H1 (cell line): ENCODE measurements at regions not wholly inside any gene's neighbourhood (a gene's known extent, or its start where the extent isn't known, plus 50 kb on each side); places are given as distances from the start of the nearest gene placed in this dataset.

Source experiments
- CTCF ChIA-PET: fragments of 300-600 bp; sonication (Branson Sonifier 250); formaldehyde crosslinking; loops from one replicate; lab custom pipeline; 2021; ENCODE audit not compliant: partially characterized antibody; lab: Charles Lee
- POLR2A ChIA-PET: fragments of 300-600 bp; sonication (Branson Sonifier 250); formaldehyde crosslinking; loops from one replicate; lab custom pipeline; 2021; ENCODE audit warnings: inconsistent platforms; ENCODE audit not compliant: partially characterized antibody; lab: Charles Lee
- DNase-seq, 2 experiments: peaks; one replicate each; pipeline versions ENCODE4 v3.0.0 to v3.0.0-alpha.2; 2010 to 2022; ENCODE audit warnings: low spot score in 2 of 2, low read depth in 1 of 2, mixed read lengths in 1 of 2
- FAIRE-seq: peaks from 2 replicates; lab custom pipeline; 2011; peaks lifted over from hg19 to GRCh38; lab: Jason Lieb, UNC
- H2AFZ ChIP-seq: 2 replicates; pipeline ENCODE4 v1.8.1; 2012; ENCODE audit warnings: low read length, inconsistent platforms
- H2AK5ac ChIP-seq: 2 replicates; pipeline ENCODE4 v1.6.1; 2013; ENCODE audit warnings: low read depth, low read length
- H2BK120ac ChIP-seq: replicated peaks from 2 replicates; pipeline ENCODE3; 2013; ENCODE audit warnings: low read depth, low read length, inconsistent platforms
- H2BK12ac ChIP-seq: 2 replicates; pipeline ENCODE4 v1.6.1; 2013; ENCODE audit warnings: low read depth, low read length
- H2BK15ac ChIP-seq: 2 replicates; pipeline ENCODE4 v1.6.1; 2013; ENCODE audit warnings: low read length
- H2BK20ac ChIP-seq: 2 replicates; pipeline ENCODE4 v1.6.1; 2013; ENCODE audit warnings: low read length
- H2BK5ac ChIP-seq: 2 replicates; pipeline ENCODE4 v1.6.1; 2013; ENCODE audit warnings: low read depth, low read length
- H3K14ac ChIP-seq: 2 replicates; pipeline ENCODE4 v1.6.1; 2013; ENCODE audit warnings: inconsistent platforms; ENCODE audit not compliant: insufficient read length
- H3K18ac ChIP-seq: 2 replicates; pipeline ENCODE4 v1.6.1; 2013; ENCODE audit warnings: low read length; ENCODE audit errors: extremely low read depth
- H3K23ac ChIP-seq: 2 replicates; pipeline ENCODE4 v1.6.1; 2013; ENCODE audit warnings: inconsistent platforms; ENCODE audit not compliant: insufficient read length
- H3K23me2 ChIP-seq: 2 replicates; pipeline ENCODE4 v1.6.1; 2013; ENCODE audit warnings: low read depth, low read length
- H3K27ac ChIP-seq: 2 replicates; pipeline ENCODE4 v1.6.1; 2011; ENCODE audit warnings: low read depth, low read length, inconsistent platforms
- H3K27me3 ChIP-seq, 4 experiments: replicated peaks in 1 of 4; 1 replicate in 1 of 4; 2 replicates in 3 of 4; pipeline versions ENCODE4 v1.6.1 to v1.8.1; 2011 to 2013; ENCODE audit warnings: low read length in 3 of 4, mild to moderate bottlenecking in 3 of 4, inconsistent platforms in 2 of 4, mixed read lengths in 2 of 4, moderate library complexity in 1 of 4; ENCODE audit not compliant: control insufficient read depth in 3 of 4, insufficient read depth in 3 of 4; ENCODE audit errors: extremely low read depth in 1 of 4
- H3K36me3 ChIP-seq, 4 experiments: 2 replicates each; pipeline versions ENCODE4 v1.6.1 to v1.8.1; 2011 to 2013; ENCODE audit warnings: mild to moderate bottlenecking in 4 of 4, low read length in 3 of 4, moderate library complexity in 2 of 4, control low read depth in 1 of 4, inconsistent platforms in 1 of 4; ENCODE audit not compliant: insufficient read depth in 4 of 4, control insufficient read depth in 2 of 4
- H3K4ac ChIP-seq: replicated peaks from 2 replicates; pipeline ENCODE3; 2013; ENCODE audit warnings: low read length, low read depth, mixed read lengths, inconsistent platforms; ENCODE audit not compliant: insufficient read length
- H3K4me1 ChIP-seq, 4 experiments: replicated peaks in 1 of 4; 1 replicate in 1 of 4; 2 replicates in 3 of 4; pipeline versions ENCODE4 v1.6.1 to v1.8.1; 2011 to 2013; ENCODE audit warnings: low read length in 3 of 4, inconsistent platforms in 2 of 4, mixed read lengths in 1 of 4; ENCODE audit not compliant: insufficient read depth in 4 of 4, control insufficient read depth in 3 of 4
- H3K4me2 ChIP-seq, 2 experiments: 2 replicates each; pipeline versions ENCODE4 v1.6.1 to v1.8.1; 2011 to 2013; ENCODE audit warnings: low read depth in 2 of 2, low read length in 2 of 2, control low read depth in 1 of 2, inconsistent platforms in 1 of 2, mild to moderate bottlenecking in 1 of 2; ENCODE audit not compliant: insufficient read depth in 1 of 2
- H3K4me3 ChIP-seq, 4 experiments: fragments of 200-600, 300-600 bp in 1 of 4; sonication (generic), shearing (Covaris generic), sonication (Bioruptor Twin) in 1 of 4; 2 replicates each; pipeline versions ENCODE4 v1.5.1 to v1.8.1; 2011 to 2016; ENCODE audit warnings: low read length in 4 of 4, low read depth in 3 of 4, control low read depth in 2 of 4, inconsistent platforms in 2 of 4, mild to moderate bottlenecking in 2 of 4, mixed read lengths in 1 of 4, moderate library complexity in 1 of 4; ENCODE audit not compliant: insufficient read depth in 2 of 4; ENCODE audit errors: extremely low read depth in 1 of 4
- H3K56ac ChIP-seq: replicated peaks from 2 replicates; pipeline ENCODE3; 2013; ENCODE audit warnings: low read depth, mild to moderate bottlenecking, mixed read lengths, low read length, inconsistent platforms; ENCODE audit not compliant: insufficient read length
- H3K79me1 ChIP-seq: 2 replicates; pipeline ENCODE4 v1.6.1; 2013; ENCODE audit warnings: low read depth, low read length, control low read depth
- H3K79me2 ChIP-seq, 2 experiments: 2 replicates each; pipeline versions ENCODE4 v1.6.1 to v1.8.1; 2012 to 2013; ENCODE audit warnings: low read length in 2 of 2, mild to moderate bottlenecking in 2 of 2, inconsistent platforms in 1 of 2; ENCODE audit not compliant: insufficient read depth in 2 of 2, control insufficient read depth in 1 of 2
- H3K9ac ChIP-seq, 4 experiments: replicated peaks in 1 of 4; 1 replicate in 1 of 4; 2 replicates in 3 of 4; pipeline versions ENCODE4 v1.6.1 to v1.8.1; 2011 to 2013; ENCODE audit warnings: low read depth in 3 of 4, low read length in 3 of 4, control low read depth in 2 of 4, mild to moderate bottlenecking in 2 of 4, moderate library complexity in 2 of 4, inconsistent platforms in 1 of 4; ENCODE audit errors: extremely low read depth in 1 of 4
- H3K9me3 ChIP-seq, 2 experiments: 2 replicates each; pipeline versions ENCODE4 v1.6.1 to v1.8.1; 2012 to 2013; ENCODE audit warnings: mild to moderate bottlenecking in 2 of 2, moderate library complexity in 2 of 2, control low read depth in 1 of 2, inconsistent platforms in 1 of 2, low read depth in 1 of 2, low read length in 1 of 2, mixed read lengths in 1 of 2; ENCODE audit not compliant: insufficient read depth in 2 of 2
- H4K20me1 ChIP-seq, 2 experiments: replicated peaks in 1 of 2; 2 replicates each; pipeline versions ENCODE3 to v1.8.1; 2011 to 2013; ENCODE audit warnings: inconsistent platforms in 2 of 2, low read length in 2 of 2, mild to moderate bottlenecking in 1 of 2; ENCODE audit not compliant: insufficient read depth in 2 of 2, control insufficient read depth in 1 of 2
- H4K5ac ChIP-seq: 2 replicates; pipeline ENCODE4 v1.6.1; 2013; ENCODE audit warnings: low read length, low read depth, mixed read lengths, inconsistent platforms; ENCODE audit not compliant: insufficient read length
- H4K8ac ChIP-seq: 2 replicates; pipeline ENCODE4 v1.8.0; 2013; ENCODE audit warnings: mild to moderate bottlenecking, moderate library complexity, low read length, inconsistent platforms; ENCODE audit not compliant: insufficient read depth; ENCODE audit errors: extremely low read depth
- H4K91ac ChIP-seq: replicated peaks from 2 replicates; pipeline ENCODE3; 2013; ENCODE audit warnings: low read length, mixed read lengths, inconsistent platforms; ENCODE audit not compliant: insufficient read length
- EGR1 ChIP-seq: IDR thresholded peaks from 2 replicates; pipeline ENCODE4 v1.6.1; 2011; ENCODE audit warnings: low read depth, low read length, borderline replicate concordance
- WGBS, 2 experiments: shearing (Covaris generic) in 1 of 2; methylation state at CpG; one replicate each; pipeline versions ENCODE4 v1.1.6 to v1.1.7; 2013 to 2015; ENCODE audit warnings: low lambda C conversion rate in 2 of 2, mixed read lengths in 2 of 2, inconsistent platforms in 1 of 2, low coverage in 1 of 2, missing lambda C conversion rate in 1 of 2; ENCODE audit not compliant: insufficient replicate concordance in 2 of 2, insufficient coverage in 1 of 2, insufficient read length in 1 of 2; ENCODE audit errors: extremely low coverage in 1 of 2, missing lambda C conversion rate in 1 of 2; 5-methylcytosine and 5-hydroxymethylcytosine counted together

DNA sequence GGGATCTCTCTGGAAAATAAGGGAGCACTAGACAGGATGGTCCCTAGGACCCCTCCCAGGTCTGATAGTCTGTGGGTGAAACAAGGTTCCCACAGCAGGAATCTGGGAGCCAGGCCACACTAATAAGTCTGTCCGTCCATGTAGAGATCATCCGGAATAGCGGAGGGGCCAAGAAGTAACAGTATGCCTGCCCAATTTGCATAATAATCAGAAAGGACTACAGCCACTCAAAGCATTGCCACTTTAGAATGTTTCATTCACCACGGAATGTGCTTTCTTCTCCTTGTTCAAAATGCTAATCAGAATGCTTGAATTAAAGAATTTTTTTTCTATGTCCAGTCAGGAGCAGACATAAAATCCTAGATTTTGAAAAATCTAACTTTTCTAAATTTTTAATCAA lies 254.9 kb downstream of the ACTL7B start:
- POLR2A ChIA-PET: no interaction called here
- H2BK20ac ChIP-seq: no peak overlapping the region
- H2AFZ ChIP-seq: no peak overlapping the region
- no peak overlapping the region for H3K4me3 ChIP-seq
- no peaks in the 10 kb centered on the region for H3K79me1 ChIP-seq
- H2BK15ac ChIP-seq: no peak overlapping the region
- H3K14ac ChIP-seq: no peak overlapping the region
- no peak overlapping the region for H4K91ac ChIP-seq
- H4K5ac ChIP-seq: no peak overlapping the region
- no peaks in the 10 kb centered on the region for H3K79me2 ChIP-seq
- H4K20me1 ChIP-seq: no peaks in the 10 kb centered on the region
- no peaks in the 10 kb centered on the region for H3K36me3 ChIP-seq
- no peaks in the 10 kb centered on the region for H3K27me3 ChIP-seq
- H2AK5ac ChIP-seq: no peak overlapping the region
- H3K9me3 ChIP-seq: no peaks in the 10 kb centered on the region
- no peaks in the 10 kb centered on the region; the same call in 1 of the 2 replicates for H3K23me2 ChIP-seq
- DNase-seq: no peak
- H3K18ac ChIP-seq: no peak overlapping the region
- no peak for TF ChIP-seq EGR1
- WGBS, 2 experiments: 72% methylated on average over 4 of the region's 4 CpGs; no CpG with 5 or more reads in 1 of the 2 experiments
- H3K56ac ChIP-seq: no peak overlapping the region
- H2BK120ac ChIP-seq: no peak overlapping the region
- H3K9ac ChIP-seq: no peak overlapping the region
- no peak for FAIRE-seq
- no peak overlapping the region for H4K8ac ChIP-seq
- H3K23ac ChIP-seq: no peak overlapping the region
- H2BK12ac ChIP-seq: no peak overlapping the region
- H2BK5ac ChIP-seq: no peak overlapping the region
- CTCF ChIA-PET: interaction anchor here (0.8 kb wide), 1 partner anchor 132 kb away, joined by 3 read pairs; no protein-coding TSS in a partner anchor
- no peaks in the 10 kb centered on the region for H3K4me1 ChIP-seq
- H3K27ac ChIP-seq: no peak overlapping the region
- H3K4ac ChIP-seq: no peak overlapping the region
- no peak overlapping the region for H3K4me2 ChIP-seq
